ENCODE measurements at regions not wholly inside any gene's neighbourhood (a gene's known extent, or its start where the extent isn't known, plus 50 kb on each side); places are given as distances from the start of the nearest gene placed in this dataset.

GRCh38 chr18:24558403-24558802, 98.0 kb downstream of the HRH4 start:
- H2BK20ac ChIP-seq (ENCODE audit: low read depth, low read length, poor library complexity, severe bottlenecking), result no peak overlapping the region
- H3K18ac ChIP-seq (ENCODE audit: insufficient read length, low read depth, low read length), result no peak overlapping the region
- no peak overlapping the region for H4K5ac ChIP-seq (ENCODE audit: insufficient read length, low read depth, low read length)
- H2BK5ac ChIP-seq (ENCODE audit: insufficient read length, low read length), result no peak overlapping the region
- no peak overlapping the region for H3K4ac ChIP-seq (ENCODE audit: low read depth, low read length)
- no peaks in the 10 kb centered on the region for H3K79me1 ChIP-seq (ENCODE audit: insufficient read depth, low read depth, low read length, poor library complexity, severe bottlenecking)
- H3K56ac ChIP-seq (ENCODE audit: insufficient read length, low read depth, low read length), result no peak overlapping the region
- no peak overlapping the region for H2BK12ac ChIP-seq (ENCODE audit: insufficient read length, low read depth, low read length)
- H3K23ac ChIP-seq (ENCODE audit: insufficient read length, low read depth, low read length), result no peak overlapping the region
- H3K4me3 Mint-ChIP-seq, result no peak overlapping the region
- H3K27me3 Mint-ChIP-seq (ENCODE audit: low read depth), result peaks cover 3% of the 10 kb centered on the region
- no peak overlapping the region for H4K8ac ChIP-seq (replicated peaks; ENCODE audit: insufficient read length, low read depth, low read length)
- no peak for DNase-seq
- no peak overlapping the region for H4K91ac ChIP-seq (ENCODE audit: insufficient read length, low read depth, low read length)
- no peak overlapping the region for H2BK15ac ChIP-seq (ENCODE audit: low read depth, low read length)
- H3K9me3 ChIP-seq (ENCODE audit: control insufficient read depth, low read depth, low read length), result no peaks in the 10 kb centered on the region
- no peaks in the 10 kb centered on the region for H3K36me3 Mint-ChIP-seq (ENCODE audit: insufficient read depth in 1 of 3, low read depth in 3 of 3)
- H3K27ac ChIP-seq (ENCODE audit: insufficient read length, low read depth, low read length), result no peak overlapping the region
- no peak overlapping the region for H2BK120ac ChIP-seq (ENCODE audit: low read depth, low read length, poor library complexity, severe bottlenecking)
- no peak overlapping the region for H2AK5ac ChIP-seq (ENCODE audit: insufficient read length, low read length)
- H3K79me2 ChIP-seq (ENCODE audit: insufficient read depth, low read length), result no peaks in the 10 kb centered on the region
- no peaks in the 10 kb centered on the region for H3K9me3 Mint-ChIP-seq
- H3K4me2 ChIP-seq (ENCODE audit: insufficient read depth, insufficient read length, low read length), result no peak overlapping the region
- no peaks in the 10 kb centered on the region for H3K23me2 ChIP-seq (ENCODE audit: insufficient read length, low read depth, low read length, poor library complexity, severe bottlenecking)
- H3K4me1 ChIP-seq (ENCODE audit: insufficient read depth, low read length), result no peaks in the 10 kb centered on the region; the same call in 1 of the 2 replicates
- no peaks in the 10 kb centered on the region for H3K27me3 ChIP-seq (ENCODE audit: insufficient read depth, low read length)
- no CpG with 5 or more reads among the region's 7 CpGs for WGBS (ENCODE audit: extremely low coverage, insufficient read length, low lambda C conversion rate)
- no peak overlapping the region; a peak in 1 of 7 replicates for H3K27ac Mint-ChIP-seq
- H3K4me1 Mint-ChIP-seq, result peaks cover 19 to 32% of the 10 kb centered on the region in 2 experiments
- no peak overlapping the region for H3K9ac ChIP-seq (ENCODE audit: extremely low read depth, insufficient read length, low read length)
- H2AFZ ChIP-seq (ENCODE audit: low read length), result no peak overlapping the region
- TF ChIP-seq CTCF (conservative IDR thresholded peaks at IDR 0.05), result no peak
- H3K14ac ChIP-seq (ENCODE audit: insufficient read depth, low read length), result no peak overlapping the region
- H4K20me1 ChIP-seq (ENCODE audit: control insufficient read depth, insufficient read depth, insufficient read length), result no peaks in the 10 kb centered on the region
- H3T11ph ChIP-seq (ENCODE audit: low read length), result no peak overlapping the region
